ENCODE measurements at regions not wholly inside any gene's neighbourhood (a gene's known extent, or its start where the extent isn't known, plus 50 kb on each side); places are given as distances from the start of the nearest gene placed in this dataset.

DNA sequence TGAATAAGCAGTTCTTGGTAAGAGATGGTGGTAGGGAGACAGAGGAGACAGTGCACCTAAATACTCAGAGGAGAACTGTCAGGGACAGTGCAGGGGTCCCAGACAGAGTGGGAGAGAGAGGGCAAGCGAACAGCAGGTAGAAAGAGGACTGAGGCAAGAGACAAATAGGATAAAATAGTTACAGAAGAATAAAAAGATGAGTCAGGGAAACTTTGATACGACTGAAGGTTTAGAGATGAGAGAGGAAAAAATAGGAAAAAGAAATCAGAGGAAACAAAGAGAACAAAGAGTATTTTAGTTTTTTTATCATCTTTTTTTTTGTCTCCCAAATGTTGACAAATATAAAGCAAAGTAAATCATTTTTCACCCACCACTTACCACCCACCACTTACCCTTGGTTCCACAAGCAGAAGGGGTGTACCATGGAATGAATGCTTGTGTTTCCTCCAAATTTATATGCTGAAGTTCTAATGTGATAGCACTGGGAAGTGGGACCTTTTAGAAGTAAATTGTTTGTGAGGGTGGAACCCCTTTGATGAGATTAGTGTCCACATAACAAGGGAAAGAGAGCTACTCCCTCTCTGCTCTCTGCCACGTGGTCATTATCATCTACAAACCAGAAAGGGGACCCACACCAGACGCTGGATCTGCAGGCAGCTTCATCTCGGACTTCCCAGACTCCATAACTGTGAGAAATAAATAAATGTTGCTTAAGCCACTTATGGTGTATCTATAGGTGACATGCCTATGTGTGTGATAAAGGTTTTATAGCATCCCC is 292.1 kb downstream of the BTG1 start:
- Histone ChIP-seq H3K27me3 (replicated peaks) (no peaks in the 10 kb centered on the region), H3K36me3 (no peaks in the 10 kb centered on the region), H3K4me1 (replicated peaks) (0 out of 2 replicates have a peak, but pooled peaks cover 4% of the 10 kb centered on the region), H3K9me3 (replicated peaks) (no peaks in the 10 kb centered on the region), H3K4me3 (no peak overlapping the region), H3K27ac (no peak overlapping the region)
- no peak for DNase-seq (ENCODE audit: low read depth in 1 of 2, low spot score in 2 of 2)

DNA sequence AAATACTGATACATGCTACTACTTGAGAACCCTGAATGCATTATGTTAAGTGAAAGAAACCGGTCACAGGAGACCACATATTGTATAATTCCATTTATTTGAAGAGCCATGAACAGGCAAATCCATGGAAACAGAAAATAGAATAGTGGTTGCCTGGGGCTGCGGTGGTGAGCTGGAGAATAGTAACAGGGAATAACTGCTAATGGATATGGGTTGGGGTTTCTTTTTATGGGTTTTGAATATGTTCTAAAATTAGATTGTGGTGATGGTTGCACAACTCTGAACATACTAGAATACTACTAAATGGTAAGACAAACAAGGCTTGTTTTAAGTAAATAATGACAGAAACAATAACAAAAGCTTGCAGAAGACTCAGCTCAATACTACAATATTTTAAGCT is 293.0 kb downstream of the BTG1 start:
- Histone ChIP-seq H3K36me3 (no peaks in the 10 kb centered on the region), H3K4me3 (no peak overlapping the region), H3K4me1 (replicated peaks) (0 out of 2 replicates have a peak, but pooled peaks cover 4% of the 10 kb centered on the region), H3K27ac (no peak overlapping the region), H3K9me3 (replicated peaks) (no peaks in the 10 kb centered on the region), H3K27me3 (replicated peaks) (no peaks in the 10 kb centered on the region)
- no peak for DNase-seq (ENCODE audit: low read depth in 1 of 2, low spot score in 2 of 2)

DNA sequence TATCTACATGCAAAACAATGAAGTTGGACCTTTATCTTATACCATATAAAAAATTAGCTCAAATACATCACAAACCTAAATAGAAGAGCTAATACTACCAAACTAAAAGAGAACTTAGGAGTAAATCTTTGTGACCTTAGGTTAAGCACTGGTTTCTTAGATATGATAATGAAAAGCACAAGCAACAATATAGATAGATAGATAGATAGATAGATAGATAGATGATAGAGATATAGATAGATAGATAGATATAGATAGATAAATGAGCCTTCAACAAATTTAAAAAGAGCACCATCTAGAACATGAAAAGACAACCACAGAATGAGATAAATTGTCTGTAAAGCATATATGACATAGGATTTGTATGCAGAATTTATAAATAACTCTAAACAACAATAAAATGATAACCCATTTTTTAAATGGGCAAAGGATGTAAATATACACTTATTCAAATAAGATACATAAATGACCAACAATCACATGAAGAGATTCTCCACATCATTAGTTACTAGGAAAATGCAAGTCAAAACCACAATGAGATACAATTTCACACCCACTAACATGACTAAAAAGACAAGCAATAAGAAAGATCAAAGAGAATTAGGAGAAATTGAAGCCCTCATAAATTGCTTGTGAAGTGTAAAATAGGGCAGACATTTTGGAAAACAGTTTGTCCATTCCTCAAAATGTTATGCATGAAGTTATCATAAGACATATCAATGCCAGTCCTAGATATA is 293.7 kb downstream of the BTG1 start:
- Histone ChIP-seq H3K4me3 (no peak overlapping the region), H3K4me1 (replicated peaks) (0 out of 2 replicates have a peak, but pooled peaks cover 4% of the 10 kb centered on the region), H3K9me3 (replicated peaks) (no peaks in the 10 kb centered on the region), H3K27me3 (replicated peaks) (no peaks in the 10 kb centered on the region), H3K27ac (no peak overlapping the region), H3K36me3 (no peaks in the 10 kb centered on the region)
- DNase-seq (ENCODE audit: low read depth in 1 of 2, low spot score in 2 of 2) = no peak

DNA sequence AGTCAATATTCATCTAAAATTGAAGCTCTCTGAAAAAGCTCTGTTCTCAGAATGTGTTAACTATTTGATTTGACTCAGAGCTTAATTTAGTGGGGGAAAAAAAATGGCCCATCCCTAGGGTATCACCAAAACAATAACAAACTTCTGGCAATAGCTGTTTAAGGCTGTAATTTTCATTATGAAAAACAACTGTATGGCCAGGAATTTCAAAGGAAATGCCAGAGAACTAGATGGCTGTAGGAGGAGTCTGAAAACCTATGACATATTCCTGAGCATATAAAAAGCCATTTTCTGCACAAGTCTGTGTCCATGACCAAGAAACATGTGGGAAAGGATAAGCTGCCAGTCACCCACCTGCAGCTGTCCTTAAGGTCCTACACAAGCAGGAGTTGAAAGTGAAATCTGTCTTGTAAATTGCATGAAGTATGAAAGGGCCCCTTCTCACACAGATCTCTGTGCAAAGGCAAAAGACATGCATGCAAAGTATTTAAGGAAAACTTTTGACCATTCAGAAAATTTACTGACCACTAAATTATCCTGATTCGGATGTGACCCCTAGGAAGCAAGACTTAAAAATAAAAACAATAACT is 299.1 kb downstream of the BTG1 start:
- Histone ChIP-seq H3K9me3 (replicated peaks) (no peaks in the 10 kb centered on the region), H3K27me3 (replicated peaks) (no peaks in the 10 kb centered on the region), H3K27ac (no peak overlapping the region), H3K4me3 (no peak overlapping the region), H3K36me3 (no peaks in the 10 kb centered on the region), H3K4me1 (replicated peaks) (no peaks in the 10 kb centered on the region)
- DNase-seq (ENCODE audit: low read depth in 1 of 2, low spot score in 2 of 2) = no peak

DNA sequence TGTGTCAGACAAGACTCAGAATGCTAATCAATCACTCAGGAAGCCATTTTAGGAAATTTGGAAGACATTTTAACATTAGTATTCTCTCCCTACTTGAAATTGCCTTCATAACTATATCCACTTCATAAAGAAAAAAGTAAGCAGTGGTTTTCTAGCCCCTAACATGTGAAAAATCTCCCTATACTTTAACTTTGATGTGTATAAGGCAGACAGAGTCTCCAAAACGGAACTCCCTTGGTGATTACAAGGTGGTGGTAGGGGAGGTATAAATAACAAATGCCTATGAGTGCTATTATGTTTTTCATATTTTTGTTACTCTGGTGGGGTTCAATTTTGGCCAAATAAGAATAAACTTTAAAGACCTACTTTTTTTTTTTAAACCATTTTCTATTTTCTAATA is 300.3 kb downstream of the BTG1 start:
- Histone ChIP-seq H3K4me3 (no peak overlapping the region), H3K4me1 (replicated peaks) (no peaks in the 10 kb centered on the region), H3K27me3 (replicated peaks) (no peaks in the 10 kb centered on the region), H3K36me3 (no peaks in the 10 kb centered on the region), H3K9me3 (replicated peaks) (no peaks in the 10 kb centered on the region), H3K27ac (no peak overlapping the region)
- DNase-seq (ENCODE audit: low read depth in 1 of 2, low spot score in 2 of 2) = no peak

DNA sequence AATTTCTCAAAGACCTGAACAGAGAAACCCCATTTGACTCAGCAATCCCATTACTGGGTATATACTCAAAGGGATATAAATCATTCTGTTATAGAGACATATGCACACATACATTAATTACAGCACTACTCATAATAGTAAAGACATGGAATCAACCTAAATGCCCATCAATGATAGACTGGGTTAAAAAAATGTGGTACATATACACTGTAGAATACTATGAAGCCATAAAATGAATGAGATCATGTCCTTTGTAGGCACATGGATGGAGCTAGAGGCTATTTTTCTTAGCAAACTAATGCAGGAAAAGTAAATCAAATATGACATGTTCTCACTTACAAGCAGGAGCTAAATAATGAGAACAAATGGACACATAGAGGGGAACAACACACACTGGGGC is 303.8 kb downstream of the BTG1 start:
- no peaks in the 10 kb centered on the region for H3K36me3 ChIP-seq

DNA sequence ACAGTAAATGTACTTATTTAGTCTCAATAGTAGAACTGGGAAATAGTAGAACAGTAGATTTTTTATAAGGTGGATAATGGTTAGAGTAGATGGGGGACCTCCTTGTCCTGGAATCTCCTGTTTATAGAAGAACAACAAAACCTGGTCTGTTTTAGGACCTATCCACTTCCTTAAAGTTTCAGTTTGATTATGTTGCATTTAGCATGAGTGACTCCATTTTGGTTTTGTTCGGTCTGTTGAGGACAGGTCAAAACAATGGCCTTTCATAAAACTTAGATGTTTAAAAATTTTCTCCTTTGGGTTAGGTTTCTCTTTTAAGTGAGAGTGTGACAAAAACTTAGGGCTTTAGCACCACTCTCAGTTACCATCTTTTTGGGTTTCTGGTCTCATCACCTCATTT is 308.9 kb downstream of the BTG1 start:
- no peak overlapping the region for H3K4me3 ChIP-seq
- no peaks in the 10 kb centered on the region for H3K4me1 ChIP-seq (replicated peaks)
- no peak for DNase-seq (ENCODE audit: low read depth in 1 of 2, low spot score in 2 of 2)
- no peaks in the 10 kb centered on the region for H3K36me3 ChIP-seq
- H3K27ac ChIP-seq = no peak overlapping the region
- H3K27me3 ChIP-seq (replicated peaks) = no peaks in the 10 kb centered on the region
- no peaks in the 10 kb centered on the region for H3K9me3 ChIP-seq (replicated peaks)

More for the DNA sequence above, 303.8 kb downstream of the BTG1 start:
- Histone ChIP-seq H3K4me3 (no peak overlapping the region), H3K4me1 (replicated peaks) (no peaks in the 10 kb centered on the region), H3K27ac (no peak overlapping the region), H3K27me3 (replicated peaks) (no peaks in the 10 kb centered on the region), H3K9me3 (replicated peaks) (no peaks in the 10 kb centered on the region)
- no peak for DNase-seq (ENCODE audit: low read depth in 1 of 2, low spot score in 2 of 2)

DNA sequence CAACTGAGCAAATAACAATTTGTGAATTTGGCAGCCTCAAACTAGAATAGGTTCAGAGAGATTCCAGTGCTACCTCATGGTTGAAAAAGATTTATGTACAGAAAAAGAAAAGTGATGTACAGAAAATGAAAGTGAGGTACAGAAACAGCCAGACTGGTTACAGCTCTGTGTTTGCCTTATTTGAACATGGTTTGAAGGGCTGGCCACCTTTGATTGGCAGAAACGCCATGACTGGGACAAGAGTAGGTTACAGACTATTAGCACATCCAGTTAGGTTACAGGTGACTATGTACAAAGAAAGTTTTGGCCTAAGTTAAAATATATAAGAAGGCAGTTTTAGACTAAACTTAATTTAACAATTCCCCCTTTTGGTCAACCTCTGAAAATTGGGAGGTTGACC is 309.4 kb downstream of the BTG1 start:
- DNase-seq (ENCODE audit: low read depth in 1 of 2, low spot score in 2 of 2) = no peak
- H3K4me3 ChIP-seq = no peak overlapping the region

DNA sequence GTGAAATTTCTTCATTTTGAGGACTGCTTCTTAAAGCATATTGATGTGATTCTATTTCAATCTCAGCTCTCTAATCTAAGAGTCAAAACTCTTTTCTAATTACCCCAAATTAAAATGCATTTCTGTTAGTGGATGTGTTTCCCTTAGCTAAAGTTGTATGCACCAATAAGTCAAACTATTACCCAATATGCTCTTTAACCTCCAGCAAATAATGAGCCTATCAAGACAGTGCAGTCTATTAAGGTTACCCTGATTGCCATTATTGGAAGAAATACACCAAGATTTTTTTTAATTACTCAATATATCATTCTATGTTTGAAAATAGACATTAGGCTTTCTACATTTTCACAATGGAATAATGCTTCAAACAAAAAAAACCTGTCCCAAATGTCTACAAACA is 310.0 kb downstream of the BTG1 start:
- H3K9me3 ChIP-seq (replicated peaks) = no peaks in the 10 kb centered on the region
- no peak for DNase-seq (ENCODE audit: low read depth in 1 of 2, low spot score in 2 of 2)
- H3K4me1 ChIP-seq (replicated peaks) = no peaks in the 10 kb centered on the region
- H3K4me3 ChIP-seq = no peak overlapping the region
- H3K27ac ChIP-seq = no peak overlapping the region
- no peaks in the 10 kb centered on the region for H3K27me3 ChIP-seq (replicated peaks)
- H3K36me3 ChIP-seq = no peaks in the 10 kb centered on the region

More for the DNA sequence above, 309.4 kb downstream of the BTG1 start:
- Histone ChIP-seq H3K27me3 (replicated peaks) (no peaks in the 10 kb centered on the region), H3K36me3 (no peaks in the 10 kb centered on the region), H3K9me3 (replicated peaks) (no peaks in the 10 kb centered on the region), H3K27ac (no peak overlapping the region), H3K4me1 (replicated peaks) (no peaks in the 10 kb centered on the region)

DNA sequence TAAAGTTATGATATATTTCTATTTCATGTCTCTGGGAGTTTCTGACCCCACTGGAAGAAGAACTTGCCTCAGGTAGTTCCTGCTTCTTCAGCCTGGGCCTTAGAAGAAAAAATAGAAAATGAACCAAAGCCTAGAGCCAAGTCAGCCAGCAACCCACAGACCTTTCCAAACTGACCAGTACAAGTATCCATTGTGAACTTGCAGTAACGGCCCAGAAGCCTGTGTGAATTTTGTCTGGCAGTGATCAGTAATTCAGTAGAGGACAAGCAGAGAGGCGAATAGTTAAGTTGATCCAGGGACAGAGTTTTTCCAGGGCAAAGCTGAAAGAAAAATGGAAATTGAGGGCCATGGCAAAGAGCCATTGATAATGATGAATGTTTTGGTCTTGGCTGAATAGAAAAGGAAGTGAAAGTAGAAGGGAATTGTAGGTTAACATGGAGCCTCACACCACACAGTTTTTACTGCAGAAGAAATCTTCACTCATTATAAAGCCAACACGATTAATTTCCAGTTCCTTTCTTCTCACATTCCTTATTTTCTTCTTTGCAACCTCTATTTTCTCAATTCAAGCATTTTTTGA is 311.8 kb downstream of the BTG1 start:
- Histone ChIP-seq H3K9me3 (replicated peaks) (no peaks in the 10 kb centered on the region), H3K27ac (no peak overlapping the region), H3K36me3 (no peaks in the 10 kb centered on the region), H3K27me3 (replicated peaks) (no peaks in the 10 kb centered on the region), H3K4me3 (no peak overlapping the region), H3K4me1 (replicated peaks) (no peaks in the 10 kb centered on the region)
- DNase-seq (ENCODE audit: low read depth in 1 of 2, low spot score in 2 of 2) = no peak

DNA sequence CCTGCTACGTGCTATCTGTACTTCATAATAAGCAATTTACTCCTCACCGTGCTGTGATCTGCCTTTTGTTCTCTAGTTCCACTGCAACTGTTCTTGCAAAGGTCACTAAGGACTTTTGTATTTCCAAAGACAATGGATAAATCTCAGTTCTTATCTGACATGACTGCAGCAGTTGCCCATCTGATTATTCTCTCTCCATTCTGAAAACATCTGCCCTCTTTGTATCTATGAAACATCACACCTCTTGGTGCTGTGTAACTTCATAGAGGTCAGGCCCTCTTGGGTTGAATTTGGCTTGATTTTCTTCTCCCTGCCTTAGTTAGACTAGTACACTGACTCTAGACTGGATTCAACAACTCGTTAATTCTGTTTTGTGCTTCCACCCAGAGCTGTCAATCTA is 319.6 kb downstream of the BTG1 start:
- no peak overlapping the region for H3K27ac ChIP-seq
- H3K4me3 ChIP-seq = no peak overlapping the region
- no peaks in the 10 kb centered on the region for H3K9me3 ChIP-seq (replicated peaks)
- no peak for DNase-seq (ENCODE audit: low read depth in 1 of 2, low spot score in 2 of 2)
- no peaks in the 10 kb centered on the region for H3K36me3 ChIP-seq
- no peaks in the 10 kb centered on the region for H3K27me3 ChIP-seq (replicated peaks)
- H3K4me1 ChIP-seq (replicated peaks) = no peaks in the 10 kb centered on the region

DNA sequence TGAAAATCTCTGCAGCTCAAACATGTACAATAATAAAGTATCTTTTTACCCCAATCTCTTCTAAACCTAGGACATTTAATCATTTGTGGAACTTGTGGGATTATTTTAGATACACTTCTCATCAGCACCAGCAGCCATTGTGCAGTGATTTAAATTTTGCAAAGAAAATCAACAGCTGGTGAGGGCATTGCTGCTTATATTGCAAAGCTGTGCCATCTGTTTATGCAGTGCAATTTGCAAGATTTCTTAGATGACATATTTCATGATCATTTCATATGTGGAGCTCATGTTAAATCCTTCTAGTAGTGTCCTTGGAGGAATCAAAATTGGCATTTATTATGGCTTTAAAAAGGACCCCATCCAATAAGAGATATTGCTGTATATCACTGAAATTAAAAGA is 320.7 kb downstream of the BTG1 start:
- DNase-seq (ENCODE audit: low read depth in 1 of 2, low spot score in 2 of 2) = no peak
- no peak overlapping the region for H3K27ac ChIP-seq
- H3K36me3 ChIP-seq = no peaks in the 10 kb centered on the region
- H3K4me3 ChIP-seq = no peak overlapping the region
- no peaks in the 10 kb centered on the region for H3K9me3 ChIP-seq (replicated peaks)
- no peaks in the 10 kb centered on the region for H3K27me3 ChIP-seq (replicated peaks)
- H3K4me1 ChIP-seq (replicated peaks) = no peaks in the 10 kb centered on the region

DNA sequence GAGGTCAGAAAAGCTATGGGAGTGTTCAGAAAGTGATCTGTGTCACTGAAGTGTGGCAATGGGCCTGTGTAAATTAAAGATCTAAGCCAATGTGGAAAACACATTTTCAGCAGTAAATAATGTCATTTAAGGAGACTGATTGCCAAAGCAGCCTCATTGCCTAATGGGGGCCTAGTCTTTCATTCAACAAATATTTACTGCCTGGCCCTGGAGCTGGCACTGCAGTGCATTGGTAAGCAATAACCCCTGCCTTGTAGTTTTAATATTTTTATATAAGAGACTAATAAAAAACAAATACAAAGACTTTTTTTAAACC is 326.6 kb downstream of the BTG1 start:
- H3K4me1 ChIP-seq (replicated peaks) = no peaks in the 10 kb centered on the region
- H3K27me3 ChIP-seq (replicated peaks) = no peaks in the 10 kb centered on the region
- no peaks in the 10 kb centered on the region for H3K36me3 ChIP-seq
- H3K4me3 ChIP-seq = no peak overlapping the region
- H3K27ac ChIP-seq = no peak overlapping the region
- H3K9me3 ChIP-seq (replicated peaks) = no peaks in the 10 kb centered on the region
- DNase-seq (ENCODE audit: low read depth in 1 of 2, low spot score in 2 of 2) = no peak

All from SJSA1 (cell line).